ENCODE measurements at regions not wholly inside any gene's neighbourhood (a gene's known extent, or its start where the extent isn't known, plus 50 kb on each side); places are given as distances from the start of the nearest gene placed in this dataset.

DNA sequence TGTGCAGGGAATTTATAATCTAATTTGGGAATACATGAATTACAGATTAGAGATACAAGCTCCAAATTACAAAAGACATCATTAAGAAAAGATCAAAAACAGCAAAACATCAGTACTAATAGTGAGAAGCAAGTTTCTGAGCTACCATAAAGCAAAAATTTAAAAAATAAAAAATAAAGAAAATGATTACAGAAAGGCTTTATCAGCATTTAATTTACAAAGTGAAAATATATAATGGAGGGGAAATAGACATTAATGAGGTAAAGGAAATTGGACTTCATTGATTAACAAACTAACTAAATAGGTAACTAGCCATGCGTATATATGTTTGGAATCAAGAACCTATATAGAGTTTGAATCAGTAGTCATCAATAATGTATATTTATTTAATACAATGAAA is 712.9 kb upstream of the DDX18 start:
- TF ChIP-seq EZH2 (IDR thresholded peaks at IDR 0.05; ENCODE audit: borderline replicate concordance, low read length): no peak
- TF ChIP-seq, protein P1, sequence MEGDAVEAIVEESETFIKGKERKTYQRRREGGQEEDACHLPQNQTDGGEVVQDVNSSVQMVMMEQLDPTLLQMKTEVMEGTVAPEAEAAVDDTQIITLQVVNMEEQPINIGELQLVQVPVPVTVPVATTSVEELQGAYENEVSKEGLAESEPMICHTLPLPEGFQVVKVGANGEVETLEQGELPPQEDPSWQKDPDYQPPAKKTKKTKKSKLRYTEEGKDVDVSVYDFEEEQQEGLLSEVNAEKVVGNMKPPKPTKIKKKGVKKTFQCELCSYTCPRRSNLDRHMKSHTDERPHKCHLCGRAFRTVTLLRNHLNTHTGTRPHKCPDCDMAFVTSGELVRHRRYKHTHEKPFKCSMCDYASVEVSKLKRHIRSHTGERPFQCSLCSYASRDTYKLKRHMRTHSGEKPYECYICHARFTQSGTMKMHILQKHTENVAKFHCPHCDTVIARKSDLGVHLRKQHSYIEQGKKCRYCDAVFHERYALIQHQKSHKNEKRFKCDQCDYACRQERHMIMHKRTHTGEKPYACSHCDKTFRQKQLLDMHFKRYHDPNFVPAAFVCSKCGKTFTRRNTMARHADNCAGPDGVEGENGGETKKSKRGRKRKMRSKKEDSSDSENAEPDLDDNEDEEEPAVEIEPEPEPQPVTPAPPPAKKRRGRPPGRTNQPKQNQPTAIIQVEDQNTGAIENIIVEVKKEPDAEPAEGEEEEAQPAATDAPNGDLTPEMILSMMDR (IDR thresholded peaks at IDR 0.05; ENCODE audit: low read length): no peak
- Histone ChIP-seq H3K4me1 (ENCODE audit: insufficient read depth, low read length, severe bottlenecking) (no peaks in the 10 kb centered on the region), H3K4me3 (ENCODE audit: low read depth, low read length, poor library complexity, severe bottlenecking) (no peak overlapping the region), H3K27me3 (ENCODE audit: insufficient read depth, low read length) (no peaks in the 10 kb centered on the region), H3K36me3 (ENCODE audit: insufficient read depth, low read length) (no peaks in the 10 kb centered on the region), H2AFZ (ENCODE audit: low read length) (no peak overlapping the region), H4K20me1 (ENCODE audit: insufficient read depth, low read length) (no peaks in the 10 kb centered on the region), H3K9ac (ENCODE audit: low read length) (no peak overlapping the region), H3K27ac (ENCODE audit: low read depth, low read length, poor library complexity, severe bottlenecking) (no peak overlapping the region), H3K4me2 (ENCODE audit: low read length) (no peak overlapping the region), H3K9me2 (ENCODE audit: low read depth, low read length) (no peaks in the 10 kb centered on the region), H3K9me3 (ENCODE audit: low read length) (no peaks in the 10 kb centered on the region), H3F3A (ENCODE audit: insufficient read depth, low read length) (no peaks in the 10 kb centered on the region), H3K79me2 (ENCODE audit: insufficient read depth, low read length) (no peaks in the 10 kb centered on the region)

DNA sequence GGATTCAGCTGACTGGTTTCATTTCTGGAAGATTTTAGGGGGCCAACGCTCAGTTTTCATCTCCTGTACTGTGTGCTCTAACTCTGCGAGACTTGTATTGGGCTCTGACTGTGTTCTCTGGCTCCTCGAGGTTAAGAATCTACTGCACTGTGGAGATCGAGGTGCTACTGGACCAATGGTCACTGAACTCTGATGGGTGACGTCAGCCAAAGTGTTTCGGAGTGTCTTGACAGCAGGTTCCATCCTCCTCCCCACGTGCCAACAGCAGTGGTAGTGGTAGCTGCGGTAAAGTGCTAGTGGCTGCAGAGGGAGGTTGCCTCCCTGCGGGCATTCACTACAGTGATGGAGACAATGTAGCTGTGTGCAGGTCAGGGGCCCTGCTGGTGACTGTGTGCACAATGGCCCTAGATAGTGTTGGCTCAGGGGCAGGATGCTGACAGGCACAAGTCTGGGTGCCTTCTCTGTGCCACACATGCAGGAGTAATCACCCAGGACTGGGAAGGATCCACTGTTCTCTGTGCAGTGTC is 705.7 kb upstream of the DDX18 start:
- H3K4me2 ChIP-seq (ENCODE audit: low read length): no peak overlapping the region
- no peak for TF ChIP-seq EZH2 (IDR thresholded peaks at IDR 0.05; ENCODE audit: borderline replicate concordance, low read length)
- TF ChIP-seq, protein P1 (IDR thresholded peaks at IDR 0.05; ENCODE audit: low read length): no peak
- H3K9me2 ChIP-seq (ENCODE audit: low read depth, low read length): no peaks in the 10 kb centered on the region
- no peaks in the 10 kb centered on the region for H3K79me2 ChIP-seq (ENCODE audit: insufficient read depth, low read length)
- no peak overlapping the region for H3K9ac ChIP-seq (ENCODE audit: low read length)
- H3K27me3 ChIP-seq (ENCODE audit: insufficient read depth, low read length): no peaks in the 10 kb centered on the region
- no peak overlapping the region for H3K27ac ChIP-seq (ENCODE audit: low read depth, low read length, poor library complexity, severe bottlenecking)
- no peaks in the 10 kb centered on the region for H3K36me3 ChIP-seq (ENCODE audit: insufficient read depth, low read length)
- H3K4me1 ChIP-seq (ENCODE audit: insufficient read depth, low read length, severe bottlenecking): no peaks in the 10 kb centered on the region
- H3F3A ChIP-seq (ENCODE audit: insufficient read depth, low read length): no peaks in the 10 kb centered on the region
- H4K20me1 ChIP-seq (ENCODE audit: insufficient read depth, low read length): no peaks in the 10 kb centered on the region
- no peak overlapping the region for H3K4me3 ChIP-seq (ENCODE audit: low read depth, low read length, poor library complexity, severe bottlenecking)
- H2AFZ ChIP-seq (ENCODE audit: low read length): no peak overlapping the region
- no peaks in the 10 kb centered on the region for H3K9me3 ChIP-seq (ENCODE audit: low read length)

DNA sequence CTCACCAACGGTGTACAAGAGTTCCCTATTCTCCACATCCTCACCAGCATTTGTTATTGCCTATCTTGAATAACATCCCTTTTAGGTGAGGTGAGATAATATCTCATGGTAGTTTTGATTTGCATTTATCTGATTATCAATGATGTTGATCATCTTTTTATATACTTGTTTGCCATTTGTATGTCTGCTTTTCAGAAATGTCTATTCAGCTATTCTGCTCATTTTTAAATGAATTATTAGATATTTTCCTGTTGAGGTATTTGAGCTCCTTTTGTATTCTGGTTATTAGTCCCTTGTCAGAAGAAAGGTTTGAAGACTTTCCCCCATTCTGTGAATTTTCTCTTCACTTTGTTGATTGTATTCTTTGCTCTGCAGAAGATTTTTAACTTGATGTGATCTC is 695.5 kb upstream of the DDX18 start:
- H3K27ac ChIP-seq (ENCODE audit: low read depth, low read length, poor library complexity, severe bottlenecking): no peak overlapping the region
- no peaks in the 10 kb centered on the region for H3K4me1 ChIP-seq (ENCODE audit: insufficient read depth, low read length, severe bottlenecking)
- H3K27me3 ChIP-seq (ENCODE audit: insufficient read depth, low read length): no peaks in the 10 kb centered on the region
- H3K4me3 ChIP-seq (ENCODE audit: low read depth, low read length, poor library complexity, severe bottlenecking): no peak overlapping the region
- H3K9me3 ChIP-seq (ENCODE audit: low read length): no peaks in the 10 kb centered on the region
- H3K9me2 ChIP-seq (ENCODE audit: low read depth, low read length): no peaks in the 10 kb centered on the region
- no peak overlapping the region for H3K9ac ChIP-seq (ENCODE audit: low read length)
- no peaks in the 10 kb centered on the region for H4K20me1 ChIP-seq (ENCODE audit: insufficient read depth, low read length)
- TF ChIP-seq, protein P1 (IDR thresholded peaks at IDR 0.05; ENCODE audit: low read length): no peak
- TF ChIP-seq EZH2 (IDR thresholded peaks at IDR 0.05; ENCODE audit: borderline replicate concordance, low read length): no peak
- no peak overlapping the region for H3K4me2 ChIP-seq (ENCODE audit: low read length)
- no peaks in the 10 kb centered on the region for H3K36me3 ChIP-seq (ENCODE audit: insufficient read depth, low read length)
- H3F3A ChIP-seq (ENCODE audit: insufficient read depth, low read length): no peaks in the 10 kb centered on the region
- H2AFZ ChIP-seq (ENCODE audit: low read length): no peak overlapping the region
- no peaks in the 10 kb centered on the region for H3K79me2 ChIP-seq (ENCODE audit: insufficient read depth, low read length)
